Neutrophil (primary cell): ENCODE measurements at regions not wholly inside any gene's neighbourhood (a gene's known extent, or its start where the extent isn't known, plus 50 kb on each side); places are given as distances from the start of the nearest gene placed in this dataset.
"Not testable (repeated sequence)": the region's sequence is repeated elsewhere in the genome, so short reads cannot be mapped to it uniquely, and the experiment has no call there.

ENCODE experiments used
- H3K27ac ChIP-seq: fragments of 200-600 bp; sonication (generic); 2 replicates; pipeline ENCODE4 v1.5.1; 2016; ENCODE audit warnings: mild to moderate bottlenecking, moderate library complexity
- H3K27me3 ChIP-seq: fragments of 200-600 bp; sonication (generic); 2 replicates; pipeline ENCODE4 v1.6.0; 2016; ENCODE audit warnings: mild to moderate bottlenecking
- H3K36me3 ChIP-seq: fragments of 200-600 bp; sonication (generic); 2 replicates; pipeline ENCODE4 v1.5.1; 2017
- H3K4me1 ChIP-seq, 2 experiments: fragments of 200-600 bp in 1 of 2; sonication (generic) in 1 of 2; 1 replicate in 1 of 2; 2 replicates in 1 of 2; pipeline versions ENCODE4 v1.5.1 to v1.6.1; 2013 to 2016; ENCODE audit warnings: low read depth in 1 of 2, low read length in 1 of 2, mild to moderate bottlenecking in 1 of 2, moderate library complexity in 1 of 2; ENCODE audit not compliant: control insufficient read depth in 1 of 2, insufficient read depth in 1 of 2
- H3K4me3 ChIP-seq, 2 experiments: fragments of 200-600 bp in 1 of 2; sonication (generic) in 1 of 2; 1 replicate in 1 of 2; 2 replicates in 1 of 2; pipeline ENCODE4 v1.5.1; 2013 to 2016; ENCODE audit warnings: low read depth in 1 of 2, low read length in 1 of 2, mild to moderate bottlenecking in 1 of 2, moderate library complexity in 1 of 2
- H3K9me3 ChIP-seq: fragments of 200-600 bp; sonication (generic); 2 replicates; pipeline ENCODE4 v1.5.1; 2016
- TF ChIP-seq, protein P1 (sequence below): fragments of 200-600 bp; sonication (generic); IDR thresholded peaks from 2 replicates; pipeline ENCODE4 v1.5.1; 2016; ENCODE audit warnings: antibody characterized with exemption

DNA sequence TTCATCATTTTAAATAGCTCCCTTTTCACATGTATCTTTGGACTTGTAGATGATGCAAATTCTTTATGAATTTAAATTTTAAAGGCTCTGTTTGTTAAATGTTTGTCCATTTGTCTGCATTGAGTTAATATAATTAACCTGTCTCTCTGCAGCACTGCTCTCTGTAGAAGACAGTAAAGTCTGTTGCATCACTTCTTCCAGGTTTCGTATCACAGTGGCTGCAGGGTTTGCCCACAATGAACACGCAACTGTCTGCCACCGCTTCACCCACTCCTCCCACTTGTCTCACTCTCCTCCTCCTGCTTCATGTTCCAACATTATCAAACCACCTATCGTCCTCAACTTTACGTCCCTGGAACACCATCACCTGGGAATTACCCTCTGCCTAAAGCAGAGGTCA lies 231.3 kb upstream of the SLC30A5 start:
- Histone ChIP-seq H3K4me1 (no peaks in the 10 kb centered on the region), H3K36me3 (no peaks in the 10 kb centered on the region), H3K4me3 (no peak overlapping the region), H3K9me3 (no peaks in the 10 kb centered on the region), H3K27ac (no peak overlapping the region), H3K27me3 (no peaks in the 10 kb centered on the region)
- TF ChIP-seq, protein P1, sequence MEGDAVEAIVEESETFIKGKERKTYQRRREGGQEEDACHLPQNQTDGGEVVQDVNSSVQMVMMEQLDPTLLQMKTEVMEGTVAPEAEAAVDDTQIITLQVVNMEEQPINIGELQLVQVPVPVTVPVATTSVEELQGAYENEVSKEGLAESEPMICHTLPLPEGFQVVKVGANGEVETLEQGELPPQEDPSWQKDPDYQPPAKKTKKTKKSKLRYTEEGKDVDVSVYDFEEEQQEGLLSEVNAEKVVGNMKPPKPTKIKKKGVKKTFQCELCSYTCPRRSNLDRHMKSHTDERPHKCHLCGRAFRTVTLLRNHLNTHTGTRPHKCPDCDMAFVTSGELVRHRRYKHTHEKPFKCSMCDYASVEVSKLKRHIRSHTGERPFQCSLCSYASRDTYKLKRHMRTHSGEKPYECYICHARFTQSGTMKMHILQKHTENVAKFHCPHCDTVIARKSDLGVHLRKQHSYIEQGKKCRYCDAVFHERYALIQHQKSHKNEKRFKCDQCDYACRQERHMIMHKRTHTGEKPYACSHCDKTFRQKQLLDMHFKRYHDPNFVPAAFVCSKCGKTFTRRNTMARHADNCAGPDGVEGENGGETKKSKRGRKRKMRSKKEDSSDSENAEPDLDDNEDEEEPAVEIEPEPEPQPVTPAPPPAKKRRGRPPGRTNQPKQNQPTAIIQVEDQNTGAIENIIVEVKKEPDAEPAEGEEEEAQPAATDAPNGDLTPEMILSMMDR = no peak

DNA sequence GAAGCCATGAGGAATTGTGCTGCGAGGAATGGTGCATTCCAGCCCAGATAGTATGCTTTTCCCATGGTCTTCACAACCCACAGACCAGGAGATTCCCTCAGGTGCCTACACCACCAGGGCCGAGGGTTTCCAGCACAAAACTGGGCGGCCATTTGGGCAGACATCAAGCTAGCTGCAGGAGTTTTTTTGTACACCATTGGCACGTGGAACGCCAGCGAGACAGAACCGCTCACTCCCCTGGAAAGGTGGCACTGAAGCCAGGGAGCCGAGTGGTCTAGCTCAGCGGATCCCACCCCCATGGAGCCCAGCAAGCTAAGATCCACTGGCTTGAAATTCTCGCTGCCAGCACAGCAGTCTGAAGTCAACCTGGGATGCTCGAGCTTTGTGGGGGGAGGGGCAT lies 228.6 kb upstream of the SLC30A5 start:
- not testable (repeated sequence) for H3K27ac ChIP-seq, H3K9me3 ChIP-seq, H3K36me3 ChIP-seq, H3K4me1 ChIP-seq, H3K27me3 ChIP-seq, H3K4me3 ChIP-seq

DNA sequence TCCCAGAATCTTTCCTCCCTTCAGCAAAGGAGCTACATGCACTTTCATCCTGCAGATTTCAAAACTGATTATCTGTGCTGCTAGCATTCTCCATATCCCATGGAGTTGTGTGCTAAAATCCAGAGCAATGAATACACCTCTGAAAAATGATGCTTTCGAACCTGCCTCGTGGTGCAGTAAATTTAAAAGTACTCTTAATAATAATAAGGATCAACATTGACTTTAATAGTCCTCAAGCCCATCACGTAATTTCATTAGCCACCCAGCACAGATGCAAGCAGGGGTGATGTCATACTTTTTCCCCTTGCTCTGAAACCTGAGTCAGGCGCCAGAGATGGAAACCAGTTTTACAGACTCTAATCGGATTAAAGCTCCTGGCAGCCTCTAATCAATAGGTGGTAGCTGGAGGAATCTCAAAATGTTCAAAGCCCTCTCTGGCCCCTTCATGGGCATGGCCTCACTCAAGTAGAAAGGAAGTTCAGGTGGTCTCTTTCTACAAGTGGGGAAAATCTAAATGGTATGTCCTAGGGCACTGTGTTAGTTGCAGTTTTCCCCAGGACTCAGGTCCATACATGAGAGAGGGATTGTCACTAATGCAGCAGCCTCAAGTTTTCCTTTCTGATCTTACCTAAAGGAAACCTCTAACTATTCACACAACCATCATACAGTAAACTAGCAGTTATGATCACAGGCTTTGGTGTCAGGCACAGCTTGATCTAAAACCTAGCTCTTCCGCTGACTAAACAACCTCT lies 221.6 kb upstream of the SLC30A5 start:
- no peak overlapping the region for H3K4me3 ChIP-seq
- H3K27ac ChIP-seq = no peak overlapping the region
- no peaks in the 10 kb centered on the region for H3K27me3 ChIP-seq
- H3K36me3 ChIP-seq = no peaks in the 10 kb centered on the region
- TF ChIP-seq, protein P1 = no peak
- H3K4me1 ChIP-seq = no peaks in the 10 kb centered on the region
- H3K9me3 ChIP-seq = no peaks in the 10 kb centered on the region

DNA sequence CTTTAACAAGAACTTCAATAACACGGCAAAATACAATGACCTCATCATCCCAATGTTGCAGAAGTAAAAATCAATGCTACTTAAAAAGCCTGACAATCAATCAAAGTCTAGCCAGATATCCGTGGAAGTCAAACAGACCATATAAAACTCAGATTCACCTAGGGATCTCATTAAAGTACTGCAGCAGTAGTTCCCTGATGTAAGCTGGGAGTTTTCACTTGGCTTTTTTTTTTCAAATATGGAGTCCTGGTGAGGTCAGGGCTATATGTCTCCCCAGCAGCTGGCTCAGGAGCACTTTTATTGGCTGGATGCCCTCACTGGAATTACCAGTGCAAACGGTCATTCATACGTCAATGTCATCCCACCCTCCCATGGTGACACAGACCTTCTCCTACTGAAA lies 220.6 kb upstream of the SLC30A5 start:
- Histone ChIP-seq H3K9me3 (no peaks in the 10 kb centered on the region), H3K4me1 (no peaks in the 10 kb centered on the region), H3K27ac (no peak overlapping the region), H3K4me3 (no peak overlapping the region), H3K36me3 (no peaks in the 10 kb centered on the region), H3K27me3 (no peaks in the 10 kb centered on the region)
- TF ChIP-seq, protein P1 = no peak

DNA sequence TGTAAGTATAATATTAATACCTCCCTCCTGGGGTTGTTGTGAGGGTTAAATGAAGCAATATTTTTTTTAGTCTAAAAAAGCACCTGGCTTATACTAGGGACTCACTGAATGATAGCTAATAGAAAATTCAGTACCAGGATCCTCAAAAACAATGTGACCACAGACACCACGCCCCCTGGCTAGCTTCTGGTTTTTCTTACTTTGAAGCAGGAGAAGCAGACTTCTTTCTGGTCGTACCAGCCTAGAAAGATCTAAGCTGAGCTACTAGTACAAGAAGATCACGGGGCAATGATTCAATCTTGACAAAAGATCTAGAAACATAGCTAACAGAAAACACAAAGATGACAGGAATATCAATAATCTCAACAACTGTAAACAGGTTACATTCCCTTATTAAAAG lies 218.5 kb upstream of the SLC30A5 start:
- Histone ChIP-seq H3K4me3 (no peak overlapping the region), H3K27ac (no peak overlapping the region), H3K36me3 (no peaks in the 10 kb centered on the region), H3K27me3 (no peaks in the 10 kb centered on the region), H3K9me3 (no peaks in the 10 kb centered on the region), H3K4me1 (no peaks in the 10 kb centered on the region)
- TF ChIP-seq, protein P1 = no peak

DNA sequence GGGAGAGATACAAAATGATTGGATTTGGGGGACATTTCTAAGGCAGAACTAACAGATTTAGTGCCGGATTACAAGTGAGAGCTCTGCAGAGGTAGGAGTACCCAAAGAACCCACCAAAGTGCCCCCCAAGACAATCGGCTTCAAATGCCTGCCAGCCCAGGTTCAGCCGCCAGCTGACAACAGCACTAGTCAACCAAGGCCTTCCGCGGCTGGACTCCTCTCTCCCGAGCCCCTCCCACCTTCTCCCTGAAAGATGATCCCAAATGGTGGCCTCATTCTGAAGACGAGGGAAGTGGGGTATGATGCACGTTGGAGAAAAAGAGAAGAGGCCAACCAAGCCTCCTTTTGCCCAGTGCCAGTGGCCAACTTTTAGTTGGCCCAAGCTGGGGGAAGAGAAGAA lies 210.4 kb upstream of the SLC30A5 start:
- H3K36me3 ChIP-seq = no peaks in the 10 kb centered on the region
- H3K4me3 ChIP-seq = no peak overlapping the region
- H3K4me1 ChIP-seq = no peaks in the 10 kb centered on the region
- H3K27me3 ChIP-seq = no peaks in the 10 kb centered on the region
- H3K9me3 ChIP-seq = no peaks in the 10 kb centered on the region
- TF ChIP-seq, protein P1 = no peak
- H3K27ac ChIP-seq = no peak overlapping the region
